A549 (cell line): ENCODE measurements at regions not wholly inside any gene's neighbourhood (a gene's known extent, or its start where the extent isn't known, plus 50 kb on each side); places are given as distances from the start of the nearest gene placed in this dataset.

Experiments
- ATAC-seq, 2 experiments: fragments of 200-7000 bp in 1 of 2; fragments of >200 bp in 1 of 2; cut with Nextera tagmentation in 1 of 2; cut with Tn5 transposase in 1 of 2; 3 replicates each; pipeline versions ENCODE4 v1.8.0 to v1.9.1; 2018 to 2020; ENCODE audit warnings: mild to moderate bottlenecking in 1 of 2, moderate library complexity in 1 of 2
- CTCF ChIA-PET: fragments of 300-600 bp; sonication (Branson Sonifier 250); formaldehyde crosslinking; extraction: SDS; loops from one replicate; lab custom pipeline; 2021; ENCODE audit warnings: antibody characterized with exemption, inconsistent platforms; lab: Yijun Ruan, JAX
- POLR2A ChIA-PET: fragments of 350-600 bp; formaldehyde crosslinking; extraction: SDS; loops from one replicate; lab custom pipeline; 2021; ENCODE audit warnings: antibody characterized with exemption, inconsistent platforms; lab: Yijun Ruan, JAX
- DNase-seq, 2 experiments: peaks; one replicate each; pipeline versions ENCODE4 v3.0.0 to v3.0.0-alpha.2; 2011 to 2016; ENCODE audit warnings: low read depth in 1 of 2, low spot score in 1 of 2
- FAIRE-seq: peaks from 2 replicates; lab custom pipeline; 2011; peaks lifted over from hg19 to GRCh38; lab: Jason Lieb, UNC
- H3K27ac ChIP-seq, 2 experiments: fragments of >200 bp; sonication (Bioruptor Twin); formaldehyde crosslinking; 3 replicates each; pipeline ENCODE4 v1.5.1; 2016 to 2017
- H3K4me1 ChIP-seq: fragments of >200 bp; sonication (Bioruptor Twin); formaldehyde crosslinking; 3 replicates; pipeline ENCODE4 v1.6.1; 2016
- H3K4me2 ChIP-seq: fragments of >200 bp; sonication (Bioruptor Twin); formaldehyde crosslinking; 3 replicates; pipeline ENCODE4 v1.6.1; 2016
- H3K4me3 ChIP-seq: fragments of >200 bp; sonication (Bioruptor Twin); formaldehyde crosslinking; 3 replicates; pipeline ENCODE4 v1.5.1; 2016
- H3K9me3 ChIP-seq: fragments of >200 bp; sonication (Bioruptor Twin); formaldehyde crosslinking; 3 replicates; pipeline ENCODE4 v1.6.1; 2016
- CBX2 ChIP-seq: fragments of 200-600 bp; sonication (generic); IDR thresholded peaks from 2 replicates; pipeline ENCODE4 v1.6.1; 2016; ENCODE audit warnings: low read depth, mild to moderate bottlenecking, borderline replicate concordance
- EHF ChIP-seq: fragments of 250-450 bp; sonication (Bioruptor Pico); IDR thresholded peaks from 2 replicates; pipeline ENCODE4 v1.5.0; 2020; ENCODE audit warnings: mild to moderate bottlenecking
- FOSL2 ChIP-seq, 2 experiments: fragments of 450-650 bp in 1 of 2; fragments of >200 bp in 1 of 2; sonication (Bioruptor Twin) in 1 of 2; formaldehyde crosslinking; IDR thresholded peaks; 2 replicates each; pipeline versions ENCODE4 v1.5.0 to v1.6.1; 2016 to 2020; ENCODE audit warnings: mild to moderate bottlenecking in 1 of 2, moderate library complexity in 1 of 2
- FOXS1 ChIP-seq: fragments of 250-450 bp; sonication (Bioruptor Pico); IDR thresholded peaks from 2 replicates; pipeline ENCODE4 v1.5.0; 2020; ENCODE audit warnings: mild to moderate bottlenecking, moderate library complexity
- HEYL ChIP-seq: fragments of 250-450 bp; sonication (Bioruptor Pico); IDR thresholded peaks from 2 replicates; pipeline ENCODE4 v1.8.0; 2021; ENCODE audit warnings: mild to moderate bottlenecking, moderate library complexity
- HOXA7 ChIP-seq: fragments of 250-450 bp; sonication (Bioruptor Pico); IDR thresholded peaks from 2 replicates; pipeline ENCODE4 v1.5.0; 2020; ENCODE audit warnings: mild to moderate bottlenecking, moderate library complexity
- HOXB5 ChIP-seq: fragments of 250-450 bp; sonication (Bioruptor Pico); IDR thresholded peaks from 2 replicates; pipeline ENCODE4 v1.5.0; 2020; ENCODE audit warnings: mild to moderate bottlenecking, moderate library complexity
- JUN ChIP-seq, 2 experiments: fragments of >200 bp; sonication (Bioruptor Twin); formaldehyde crosslinking; IDR thresholded peaks; 2 replicates in 1 of 2; 3 replicates in 1 of 2; pipeline ENCODE4 v1.6.1; 2016 to 2017
- KDM5A ChIP-seq: fragments of 200-600 bp; sonication (generic); IDR thresholded peaks from 2 replicates; pipeline ENCODE4 v1.6.1; 2016; ENCODE audit warnings: antibody characterized with exemption, mild to moderate bottlenecking
- NR3C1 ChIP-seq: fragments of >200 bp; sonication (Bioruptor Twin); formaldehyde crosslinking; IDR thresholded peaks from 3 replicates; pipeline ENCODE4 v1.6.1; 2017
- PHF8 ChIP-seq: fragments of 200-600 bp; sonication (generic); IDR thresholded peaks from 2 replicates; pipeline ENCODE4 v1.6.1; 2016; ENCODE audit warnings: low read depth, mild to moderate bottlenecking, antibody characterized with exemption, moderate library complexity, borderline replicate concordance
- RAD21 ChIP-seq, 2 experiments: fragments of >200 bp in 1 of 2; sonication (Bioruptor Twin) in 1 of 2; formaldehyde crosslinking in 1 of 2; IDR thresholded peaks in 1 of 2; conservative IDR thresholded peaks in 1 of 2; 2 replicates in 1 of 2; 3 replicates in 1 of 2; pipeline ENCODE4 v1.6.1; 2012 to 2018; ENCODE audit warnings: inconsistent platforms in 1 of 2
- RCOR1 ChIP-seq: fragments of 150-350 bp; IDR thresholded peaks from 2 replicates; pipeline ENCODE4 v1.6.1; 2014; ENCODE audit warnings: antibody characterized with exemption, low read length, low read depth
- TP53 ChIP-seq: fragments of 250-450 bp; sonication (Bioruptor Pico); IDR thresholded peaks from 2 replicates; pipeline ENCODE4 v1.5.0; 2021; ENCODE audit warnings: mild to moderate bottlenecking, moderate library complexity
- ZC3H11A ChIP-seq: fragments of 450-650 bp; IDR thresholded peaks from 2 replicates; pipeline ENCODE4 v1.6.1; 2014; ENCODE audit warnings: antibody characterized with exemption, mild to moderate bottlenecking
- WGBS: methylation state at CpG from one replicate; pipeline ENCODE4 v1.1.6; 2017; ENCODE audit errors: missing lambda C conversion rate; 5-methylcytosine and 5-hydroxymethylcytosine counted together
- TF ChIP-seq, protein P1 (sequence below): fragments of 250-450 bp; sonication (Bioruptor Pico); IDR thresholded peaks from 2 replicates; pipeline ENCODE4 v1.5.0; 2021; ENCODE audit warnings: mild to moderate bottlenecking, moderate library complexity, borderline replicate concordance
- TF ChIP-seq, protein P2 (sequence below): fragments of 150-350 bp; IDR thresholded peaks from 2 replicates; pipeline ENCODE4 v1.6.1; 2014; ENCODE audit warnings: low read depth, mild to moderate bottlenecking, low read length
- TF ChIP-seq, protein P3 (sequence below): fragments of 250-450 bp; sonication (Bioruptor Pico); IDR thresholded peaks from 2 replicates; pipeline ENCODE4 v1.5.0; 2020; ENCODE audit warnings: low read depth, mild to moderate bottlenecking, moderate library complexity
- TF ChIP-seq, protein P4 (sequence below): fragments of >200 bp; sonication (Bioruptor Twin); formaldehyde crosslinking; IDR thresholded peaks from 2 replicates; pipeline ENCODE4 v1.6.1; 2016

GRCh38 chr2:2859164-2859563 is 518.5 kb downstream of the EIPR1 start:
- no peak overlapping the region for H3K4me3 ChIP-seq
- ATAC-seq (no peak), FAIRE-seq (no peak), DNase-seq (no peak)
- TF ChIP-seq FOSL2 (IDR thresholded peaks at IDR 0.05) (no peak), FOSL2 (CRISPR knock-in tag; IDR thresholded peaks at IDR 0.05) (no peak), EHF (CRISPR knock-in tag) (no peak)
- H3K9me3 ChIP-seq, result no peaks in the 10 kb centered on the region
- WGBS, result 56% methylated on average over 15 of the region's 15 CpGs
- ChIA-PET CTCF (no interaction called here), POLR2A (no interaction called here)
- H3K4me2 ChIP-seq, result no peak overlapping the region
- no peak overlapping the region for H3K27ac ChIP-seq
- no peaks in the 10 kb centered on the region for H3K4me1 ChIP-seq

- ChIA-PET POLR2A (no interaction called here), CTCF (interaction anchor here (1.6 kb wide), 1 partner anchor 22 kb away, joined by 4 read pairs; no protein-coding TSS in a partner anchor)
- H3K9me3 ChIP-seq, result no peaks in the 10 kb centered on the region
- TF ChIP-seq EHF (CRISPR knock-in tag) (no peak), NR3C1 (no peak), RCOR1 (no peak)
- TF ChIP-seq, all 56 proteins: peak for 0
- 5% methylated on average over 3 of the region's 3 CpGs for WGBS
- DNase-seq (no peak), FAIRE-seq (no peak), ATAC-seq (no peak)
- Histone ChIP-seq H3K4me1 (no peaks in the 10 kb centered on the region), H3K4me3 (no peak overlapping the region), H3K27ac (no peak overlapping the region), H3K4me2 (no peak overlapping the region)
Measured at GRCh38 chr2:2856723-2857415, 520.7 kb downstream of the EIPR1 start.

DNA sequence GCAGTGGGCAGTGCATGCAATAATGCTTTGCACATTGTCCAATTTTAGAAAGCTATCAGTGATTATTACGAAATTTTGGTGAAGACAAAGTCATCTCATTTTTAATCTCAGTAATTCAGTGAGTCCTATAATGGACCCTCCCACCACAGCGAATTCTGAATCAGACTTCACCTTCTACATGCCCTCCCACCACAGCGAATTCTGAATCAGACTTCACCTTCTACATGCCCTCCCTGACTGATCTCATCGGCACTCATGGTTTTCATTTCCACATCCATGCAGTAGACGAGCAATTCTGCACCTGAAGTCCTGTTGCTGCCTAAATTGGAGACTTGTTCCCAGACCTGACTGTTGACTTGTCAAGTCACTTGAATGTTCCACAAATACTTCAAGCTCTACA is 522.3 kb downstream of the EIPR1 start:
- FAIRE-seq, result no peak
- no peak overlapping the region for H3K4me3 ChIP-seq

DNA sequence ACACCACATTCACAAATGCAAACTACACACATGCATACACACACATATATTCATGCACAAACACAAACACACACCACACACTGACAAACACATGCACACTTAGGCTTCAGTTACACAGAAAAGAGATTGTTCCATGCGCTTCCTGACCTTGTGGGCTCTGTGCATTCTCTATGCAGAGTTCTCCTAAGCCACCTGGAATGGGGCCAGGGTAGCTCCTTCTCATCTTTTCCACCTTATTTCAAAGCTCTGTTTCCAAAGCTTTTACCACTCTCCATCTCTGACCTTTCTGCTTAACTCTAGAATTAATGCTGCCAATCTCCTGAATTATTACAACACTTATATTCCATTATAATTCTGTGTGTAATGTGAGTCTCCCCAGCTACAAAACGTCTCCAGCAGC is 522.3 kb upstream of the MYT1L start:
- CTCF ChIA-PET, result interaction anchor here (0.8 to 1.1 kb wide), 2 partner anchors 18 to 154 kb away, joined by 3 read pairs; no protein-coding TSS in a partner anchor
- FAIRE-seq, result no peak

More for the DNA sequence above, 522.3 kb downstream of the EIPR1 start:
- 2% methylated on average over 5 of the region's 5 CpGs for WGBS
- CTCF ChIA-PET, result interaction anchor here (0.6 to 1.0 kb wide), 2 partner anchors 273 to 393 kb away, joined by 3 read pairs; no protein-coding TSS in a partner anchor
- POLR2A ChIA-PET, result no interaction called here
- H3K4me1 ChIP-seq, result no peaks in the 10 kb centered on the region
- ATAC-seq (no peak), DNase-seq (no peak)
- TF ChIP-seq, protein P1, sequence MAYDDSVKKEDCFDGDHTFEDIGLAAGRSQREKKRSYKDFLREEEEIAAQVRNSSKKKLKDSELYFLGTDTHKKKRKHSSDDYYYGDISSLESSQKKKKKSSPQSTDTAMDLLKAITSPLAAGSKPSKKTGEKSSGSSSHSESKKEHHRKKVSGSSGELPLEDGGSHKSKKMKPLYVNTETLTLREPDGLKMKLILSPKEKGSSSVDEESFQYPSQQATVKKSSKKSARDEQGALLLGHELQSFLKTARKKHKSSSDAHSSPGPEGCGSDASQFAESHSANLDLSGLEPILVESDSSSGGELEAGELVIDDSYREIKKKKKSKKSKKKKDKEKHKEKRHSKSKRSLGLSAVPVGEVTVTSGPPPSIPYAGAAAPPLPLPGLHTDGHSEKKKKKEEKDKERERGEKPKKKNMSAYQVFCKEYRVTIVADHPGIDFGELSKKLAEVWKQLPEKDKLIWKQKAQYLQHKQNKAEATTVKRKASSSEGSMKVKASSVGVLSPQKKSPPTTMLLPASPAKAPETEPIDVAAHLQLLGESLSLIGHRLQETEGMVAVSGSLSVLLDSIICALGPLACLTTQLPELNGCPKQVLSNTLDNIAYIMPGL (CRISPR knock-in tag), result no peak
- TF ChIP-seq JUN (IDR thresholded peaks at IDR 0.05) (no peak), PHF8 (no peak), HOXB5 (CRISPR knock-in tag) (no peak), HEYL (no peak)
- H3K9me3 ChIP-seq, result no peaks in the 10 kb centered on the region
- H3K4me2 ChIP-seq, result no peak overlapping the region
- no peak overlapping the region for H3K27ac ChIP-seq

GRCh38 chr2:2851806-2852777 is 521.0 kb upstream of the MYT1L start:
- WGBS, result 48% methylated on average over 24 of the region's 24 CpGs
- H3K9me3 ChIP-seq, result no peaks in the 10 kb centered on the region
- FAIRE-seq (no peak), DNase-seq (no peak), ATAC-seq (no peak)
- CTCF ChIA-PET, result no interaction called here
- H3K27ac ChIP-seq, result no peak overlapping the region
- no peaks in the 10 kb centered on the region for H3K4me1 ChIP-seq
- no peak overlapping the region for H3K4me3 ChIP-seq
- POLR2A ChIA-PET, result no interaction called here
- H3K4me2 ChIP-seq, result no peak overlapping the region
- no peak for TF ChIP-seq KDM5A
- TF ChIP-seq FOXS1 (CRISPR knock-in tag), result no peak
- TF ChIP-seq CBX2, result no peak
- no peak for TF ChIP-seq RCOR1
- no peak for TF ChIP-seq HOXA7 (CRISPR knock-in tag)
- no peak for TF ChIP-seq TP53 (CRISPR knock-in tag)
- no peak for TF ChIP-seq RAD21 (conservative IDR thresholded peaks at IDR 0.05 in 1 of 2, IDR thresholded peaks at IDR 0.05 in 1 of 2)
- TF ChIP-seq, protein P2, sequence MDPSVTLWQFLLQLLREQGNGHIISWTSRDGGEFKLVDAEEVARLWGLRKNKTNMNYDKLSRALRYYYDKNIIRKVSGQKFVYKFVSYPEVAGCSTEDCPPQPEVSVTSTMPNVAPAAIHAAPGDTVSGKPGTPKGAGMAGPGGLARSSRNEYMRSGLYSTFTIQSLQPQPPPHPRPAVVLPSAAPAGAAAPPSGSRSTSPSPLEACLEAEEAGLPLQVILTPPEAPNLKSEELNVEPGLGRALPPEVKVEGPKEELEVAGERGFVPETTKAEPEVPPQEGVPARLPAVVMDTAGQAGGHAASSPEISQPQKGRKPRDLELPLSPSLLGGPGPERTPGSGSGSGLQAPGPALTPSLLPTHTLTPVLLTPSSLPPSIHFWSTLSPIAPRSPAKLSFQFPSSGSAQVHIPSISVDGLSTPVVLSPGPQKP, result no peak
- TF ChIP-seq ZC3H11A, result no peak
- TF ChIP-seq, protein P3, sequence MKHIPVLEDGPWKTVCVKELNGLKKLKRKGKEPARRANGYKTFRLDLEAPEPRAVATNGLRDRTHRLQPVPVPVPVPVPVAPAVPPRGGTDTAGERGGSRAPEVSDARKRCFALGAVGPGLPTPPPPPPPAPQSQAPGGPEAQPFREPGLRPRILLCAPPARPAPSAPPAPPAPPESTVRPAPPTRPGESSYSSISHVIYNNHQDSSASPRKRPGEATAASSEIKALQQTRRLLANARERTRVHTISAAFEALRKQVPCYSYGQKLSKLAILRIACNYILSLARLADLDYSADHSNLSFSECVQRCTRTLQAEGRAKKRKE (CRISPR knock-in tag), result no peak

More for the DNA sequence above, 522.3 kb upstream of the MYT1L start:
- ATAC-seq (no peak), DNase-seq (no peak)
- POLR2A ChIA-PET, result no interaction called here
- H3K9me3 ChIP-seq, result no peaks in the 10 kb centered on the region
- no peaks in the 10 kb centered on the region for H3K4me1 ChIP-seq
- no peak overlapping the region for H3K27ac ChIP-seq
- H3K4me2 ChIP-seq, result no peak overlapping the region
- WGBS, result 5% methylated on average over 2 of the region's 2 CpGs
- TF ChIP-seq, protein P4, sequence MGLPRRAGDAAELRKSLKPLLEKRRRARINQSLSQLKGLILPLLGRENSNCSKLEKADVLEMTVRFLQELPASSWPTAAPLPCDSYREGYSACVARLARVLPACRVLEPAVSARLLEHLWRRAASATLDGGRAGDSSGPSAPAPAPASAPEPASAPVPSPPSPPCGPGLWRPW, result no peak
- no peak overlapping the region for H3K4me3 ChIP-seq
